ENCODE measurements at regions not wholly inside any gene's neighbourhood (a gene's known extent, or its start where the extent isn't known, plus 50 kb on each side); places are given as distances from the start of the nearest gene placed in this dataset.

GRCh38 chr18:54436501-54436900 lies 78.8 kb downstream of the C18orf54 start:
- TF ChIP-seq ZKSCAN3 (CRISPR knock-in tag; IDR thresholded peaks at IDR 0.05) = no peak
- TF ChIP-seq KAT2B (IDR thresholded peaks at IDR 0.05; ENCODE audit: low read depth, low read length) = no peak
- TF ChIP-seq EP300 (IDR thresholded peaks at IDR 0.05; ENCODE audit: low read length) = no peak
- TF ChIP-seq ELK1 (CRISPR knock-in tag; IDR thresholded peaks at IDR 0.05) = no peak
- no peak for TF ChIP-seq L3MBTL2 (IDR thresholded peaks at IDR 0.05)
- TF ChIP-seq E2F1 (CRISPR knock-in tag; IDR thresholded peaks at IDR 0.05) = no peak
- TF ChIP-seq NR1H2 (CRISPR knock-in tag; IDR thresholded peaks at IDR 0.05) = no peak
- no peak for TF ChIP-seq ZBTB7A (IDR thresholded peaks at IDR 0.05; ENCODE audit: borderline replicate concordance, control insufficient read depth, low read depth, low read length)
- TF ChIP-seq SMAD4 (CRISPR knock-in tag; conservative IDR thresholded peaks at IDR 0.05) = no peak
- TF ChIP-seq CTCF (IDR thresholded peaks at IDR 0.05 in 2 of 3, conservative IDR thresholded peaks at IDR 0.05 in 1 of 3; ENCODE audit: insufficient read depth in 2 of 3, low read depth in 1 of 3, low read length in 3 of 3) = no peak
